WERI-Rb-1 (cell line): ENCODE measurements at regions not wholly inside any gene's neighbourhood (a gene's known extent, or its start where the extent isn't known, plus 50 kb on each side); places are given as distances from the start of the nearest gene placed in this dataset.
A peak's percentile ranks its signal among the peaks of the same experiment; 100 is the strongest.

Experiments
- DNase-seq: peaks from one replicate; pipeline ENCODE4 v3.0.0-alpha.2; 2020
- H3K27ac ChIP-seq: fragments of 250-450 bp; sonication (Bioruptor Pico); 2 replicates; pipeline ENCODE4 v1.5.1; 2020; ENCODE audit warnings: mild to moderate bottlenecking, moderate library complexity
- H3K27me3 ChIP-seq: fragments of 250-450 bp; sonication (Bioruptor Pico); 2 replicates; pipeline ENCODE4 v1.5.1; 2021; ENCODE audit warnings: mild to moderate bottlenecking, low read depth, moderate library complexity; ENCODE audit not compliant: insufficient read depth, severe bottlenecking
- H3K36me3 ChIP-seq: fragments of 250-450 bp; sonication (Bioruptor Pico); 2 replicates; pipeline ENCODE4 v1.5.1; 2020; ENCODE audit warnings: mild to moderate bottlenecking, moderate library complexity
- H3K4me3 ChIP-seq: 2 replicates; pipeline ENCODE4 v1.5.1; 2011; ENCODE audit warnings: low read depth, mild to moderate bottlenecking, control low read depth, low read length
- H3K9me3 ChIP-seq: fragments of 250-450 bp; sonication (Bioruptor Pico); 2 replicates; pipeline ENCODE4 v1.5.1; 2021; ENCODE audit warnings: mild to moderate bottlenecking, moderate library complexity; ENCODE audit not compliant: severe bottlenecking
- TF ChIP-seq, protein P1 (sequence below): IDR thresholded peaks from 2 replicates; pipeline ENCODE4 v1.5.1; 2011; ENCODE audit warnings: low read depth, mild to moderate bottlenecking, control low read depth, inconsistent platforms, low read length

DNA sequence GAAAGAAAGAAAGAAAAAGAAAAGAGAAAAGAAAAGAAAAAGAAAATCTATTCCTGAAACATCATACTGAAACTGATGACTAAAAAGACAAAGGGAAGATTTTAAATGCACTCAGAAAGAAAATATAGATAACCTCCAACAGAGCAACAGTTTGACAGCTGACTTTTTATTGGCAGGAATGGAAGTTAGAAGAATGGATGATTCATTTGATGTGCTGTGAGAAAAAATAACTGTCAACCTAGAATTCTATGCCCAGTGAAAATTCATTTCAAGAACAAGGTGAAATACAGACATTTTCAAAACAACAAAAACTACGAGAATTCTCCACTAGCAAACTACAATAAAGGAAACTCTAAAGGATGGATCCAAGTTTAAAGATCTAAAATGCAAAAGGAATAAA lies 50.5 kb upstream of the HSPA12A start:
- DNase-seq, result no peak
- TF ChIP-seq, protein P1, sequence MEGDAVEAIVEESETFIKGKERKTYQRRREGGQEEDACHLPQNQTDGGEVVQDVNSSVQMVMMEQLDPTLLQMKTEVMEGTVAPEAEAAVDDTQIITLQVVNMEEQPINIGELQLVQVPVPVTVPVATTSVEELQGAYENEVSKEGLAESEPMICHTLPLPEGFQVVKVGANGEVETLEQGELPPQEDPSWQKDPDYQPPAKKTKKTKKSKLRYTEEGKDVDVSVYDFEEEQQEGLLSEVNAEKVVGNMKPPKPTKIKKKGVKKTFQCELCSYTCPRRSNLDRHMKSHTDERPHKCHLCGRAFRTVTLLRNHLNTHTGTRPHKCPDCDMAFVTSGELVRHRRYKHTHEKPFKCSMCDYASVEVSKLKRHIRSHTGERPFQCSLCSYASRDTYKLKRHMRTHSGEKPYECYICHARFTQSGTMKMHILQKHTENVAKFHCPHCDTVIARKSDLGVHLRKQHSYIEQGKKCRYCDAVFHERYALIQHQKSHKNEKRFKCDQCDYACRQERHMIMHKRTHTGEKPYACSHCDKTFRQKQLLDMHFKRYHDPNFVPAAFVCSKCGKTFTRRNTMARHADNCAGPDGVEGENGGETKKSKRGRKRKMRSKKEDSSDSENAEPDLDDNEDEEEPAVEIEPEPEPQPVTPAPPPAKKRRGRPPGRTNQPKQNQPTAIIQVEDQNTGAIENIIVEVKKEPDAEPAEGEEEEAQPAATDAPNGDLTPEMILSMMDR, result no peak
- Histone ChIP-seq H3K27me3 (no peaks in the 10 kb centered on the region), H3K27ac (no peak overlapping the region), H3K4me3 (no peak overlapping the region), H3K9me3 (no peaks in the 10 kb centered on the region), H3K36me3 (no peaks in the 10 kb centered on the region)

DNA sequence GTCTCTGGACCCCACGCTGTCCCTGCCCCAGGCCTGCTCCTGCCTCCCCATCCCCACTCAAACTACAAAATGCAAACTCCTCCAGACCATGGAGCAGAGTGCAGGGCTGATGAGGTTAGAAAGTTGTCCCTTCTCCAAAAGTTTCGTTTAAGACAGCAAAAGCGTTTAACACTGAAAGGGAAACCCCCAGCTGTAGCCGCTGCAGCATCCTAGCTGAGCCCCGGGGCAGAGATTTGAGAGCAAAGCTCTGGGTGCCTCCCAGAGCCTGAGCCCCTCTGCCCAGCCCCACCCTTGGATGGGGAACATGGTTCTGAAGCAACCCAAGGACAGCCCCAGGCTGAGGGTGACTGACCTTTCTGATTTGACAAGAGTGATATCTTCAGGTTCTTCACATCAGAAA lies 52.8 kb upstream of the ENO4 start:
- TF ChIP-seq, protein P1, result no peak
- Histone ChIP-seq H3K4me3 (no peak overlapping the region), H3K27ac (no peak overlapping the region), H3K27me3 (no peaks in the 10 kb centered on the region), H3K9me3 (no peaks in the 10 kb centered on the region), H3K36me3 (no peaks in the 10 kb centered on the region)
- DNase-seq, result no peak

DNA sequence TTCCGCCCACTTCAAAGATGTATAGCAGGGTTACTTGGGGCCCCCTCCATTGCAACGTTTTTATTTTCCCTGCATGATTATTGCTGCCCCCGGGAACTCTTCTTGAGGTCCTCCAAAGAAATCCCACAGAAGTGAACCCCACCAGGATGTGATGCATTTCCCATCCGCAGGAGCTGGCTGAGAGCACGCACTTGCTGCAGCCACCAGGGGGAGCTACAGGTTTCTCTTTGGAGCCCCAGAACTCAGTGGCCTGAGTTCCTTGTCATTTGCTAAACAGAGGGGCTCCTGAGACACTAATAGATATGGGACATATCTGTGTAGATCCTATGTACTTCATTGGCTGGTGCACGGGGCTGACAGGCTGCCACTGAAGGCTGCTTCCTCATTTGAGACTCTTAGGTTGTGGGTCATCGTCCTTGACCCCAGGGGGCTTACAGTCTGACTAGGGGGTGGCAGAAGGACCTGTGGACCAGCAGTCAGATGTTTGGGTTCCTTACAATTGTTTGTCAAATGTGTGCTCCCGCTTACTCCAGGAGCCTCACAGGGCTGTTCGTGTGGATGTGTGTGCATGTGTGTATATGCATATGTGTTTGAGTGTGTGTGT lies 52.3 kb upstream of the ENO4 start:
- Histone ChIP-seq H3K27me3 (no peaks in the 10 kb centered on the region), H3K4me3 (no peak overlapping the region), H3K27ac (no peak overlapping the region), H3K36me3 (no peaks in the 10 kb centered on the region), H3K9me3 (no peaks in the 10 kb centered on the region)
- TF ChIP-seq, protein P1, result peak; percentile 85
- peak; percentile 81 for DNase-seq

DNA sequence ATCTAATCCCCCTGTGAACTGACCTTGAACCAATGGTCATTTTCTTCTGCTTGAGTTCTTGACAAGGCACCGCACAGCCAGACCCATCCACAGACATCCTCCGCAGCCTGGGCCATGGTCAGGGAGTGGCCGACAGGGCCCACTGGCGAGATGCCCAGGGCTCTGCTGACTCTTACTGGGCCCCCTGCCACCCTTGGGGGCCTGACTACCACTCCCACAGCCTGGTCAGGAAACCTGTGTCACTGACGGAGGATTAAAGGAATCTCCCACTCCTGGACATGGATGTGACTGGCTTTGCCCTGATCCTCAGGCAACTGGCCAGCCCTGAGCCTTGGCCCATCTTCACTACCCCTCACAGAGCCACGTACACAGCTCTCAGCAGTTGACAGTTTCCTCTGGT lies 50.4 kb upstream of the ENO4 start:
- Histone ChIP-seq H3K4me3 (no peak overlapping the region), H3K9me3 (no peaks in the 10 kb centered on the region), H3K27ac (no peak overlapping the region), H3K36me3 (no peaks in the 10 kb centered on the region), H3K27me3 (no peaks in the 10 kb centered on the region)
- TF ChIP-seq, protein P1, result no peak
- DNase-seq, result no peak
